ENCODE measurements at regions not wholly inside any gene's neighbourhood (a gene's known extent, or its start where the extent isn't known, plus 50 kb on each side); places are given as distances from the start of the nearest gene placed in this dataset.
A peak's percentile ranks its signal among the peaks of the same experiment; 100 is the strongest.

DNA sequence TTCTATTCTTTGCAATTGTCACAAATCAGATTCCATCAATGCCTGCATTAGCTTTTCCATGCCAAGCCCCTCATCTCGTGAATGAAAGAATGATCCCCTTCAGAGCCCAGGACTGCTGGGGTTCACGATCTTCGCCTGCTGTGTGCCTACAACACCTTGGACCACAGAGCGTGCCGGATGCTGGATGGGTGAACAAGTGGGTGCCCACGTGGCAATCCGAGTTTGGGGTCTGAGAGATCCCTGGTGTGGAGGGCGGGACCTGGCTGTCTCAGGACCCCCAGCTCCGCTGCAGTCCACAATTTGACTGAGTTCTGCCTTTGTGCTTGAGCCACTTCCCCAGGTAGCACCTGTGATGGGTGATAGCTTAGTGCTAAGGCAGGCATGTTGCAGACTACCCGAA is 317.0 kb downstream of the GALR1 start:
- DNase-seq (ENCODE audit: low read depth in 2 of 3, low spot score in 1 of 3): no peak

DNA sequence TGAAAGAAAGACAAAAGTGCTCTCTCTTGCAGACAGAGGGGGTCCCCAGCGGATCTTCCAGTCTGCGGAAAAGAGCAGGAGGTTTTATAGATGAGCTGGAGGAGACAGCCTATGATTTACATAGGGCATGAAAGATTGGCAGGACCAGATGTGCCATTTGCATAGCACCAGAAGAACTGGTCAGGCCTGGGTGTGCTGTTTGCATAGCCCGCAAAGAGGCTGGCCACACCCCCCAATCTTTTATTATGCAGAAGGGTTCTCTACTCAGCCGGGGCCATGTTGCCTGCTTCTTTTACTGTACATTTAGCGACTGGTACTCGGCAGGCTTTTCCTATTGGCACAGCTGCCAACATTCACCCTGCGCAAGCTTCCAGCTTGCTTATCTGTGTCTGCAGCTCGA is 317.6 kb downstream of the GALR1 start:
- DNase-seq (ENCODE audit: low read depth in 2 of 3, low spot score in 1 of 3): no peak

DNA sequence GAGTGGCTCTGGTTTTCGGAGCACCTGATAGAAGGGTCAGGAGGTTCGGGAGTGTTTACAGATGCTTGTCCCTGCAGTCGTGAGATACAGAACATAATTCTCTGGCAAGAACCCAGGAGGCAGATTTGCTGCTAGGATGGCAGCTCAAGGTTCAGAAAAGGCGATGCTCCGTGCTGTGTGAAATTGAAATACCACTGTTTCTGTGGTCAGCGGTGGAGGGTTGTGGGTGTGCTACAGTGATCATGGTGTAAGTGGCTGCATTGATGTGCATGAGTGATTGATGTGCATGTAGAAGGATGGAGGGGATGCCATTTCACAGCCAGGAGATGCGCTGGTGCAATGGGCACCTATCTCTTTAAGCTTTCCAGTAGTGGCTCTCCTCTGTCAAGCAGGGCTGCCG is 322.1 kb downstream of the GALR1 start:
- DNase-seq (ENCODE audit: low read depth in 2 of 3, low spot score in 1 of 3): no peak

DNA sequence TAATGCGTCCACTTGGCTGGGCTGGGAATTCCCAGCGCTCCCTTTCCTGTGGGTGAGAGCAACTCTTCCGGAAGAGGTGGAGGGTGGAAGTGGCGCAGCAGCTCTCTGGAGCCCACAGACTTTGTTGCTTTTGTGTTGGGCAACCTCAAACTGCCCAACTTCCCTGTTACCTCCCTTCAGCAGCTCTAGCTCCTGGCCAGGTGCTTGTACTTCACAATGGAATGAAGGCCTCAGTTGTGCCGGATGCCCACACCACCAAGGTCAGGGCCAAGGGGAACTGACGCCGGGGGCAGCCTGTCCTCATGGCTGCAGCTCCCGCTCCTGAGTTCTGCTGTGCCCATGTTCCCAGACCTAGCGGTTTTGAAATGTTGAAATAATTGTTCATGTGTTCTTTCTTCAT is 322.9 kb downstream of the GALR1 start:
- no peak for DNase-seq (ENCODE audit: low read depth in 2 of 3, low spot score in 1 of 3)

DNA sequence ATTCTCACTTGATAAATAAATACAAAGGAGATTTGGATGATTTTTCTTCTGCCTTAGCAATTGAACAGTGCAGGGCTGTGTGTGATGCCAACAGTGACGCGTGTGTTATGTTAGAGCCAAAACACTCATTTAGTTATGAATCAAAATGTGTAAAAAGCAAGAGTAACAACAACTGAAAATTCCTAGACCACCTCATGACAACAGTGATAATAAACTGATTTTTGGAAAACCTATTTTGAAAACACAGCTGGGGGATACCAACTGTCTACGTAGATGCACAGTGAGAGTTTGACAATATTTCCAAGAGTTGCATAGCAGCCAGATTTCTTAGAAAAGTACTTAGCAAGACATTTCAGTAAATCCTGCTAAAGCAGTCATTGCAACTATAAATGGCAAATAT is 323.9 kb downstream of the GALR1 start:
- DNase-seq (ENCODE audit: low read depth in 2 of 3, low spot score in 1 of 3): no peak

DNA sequence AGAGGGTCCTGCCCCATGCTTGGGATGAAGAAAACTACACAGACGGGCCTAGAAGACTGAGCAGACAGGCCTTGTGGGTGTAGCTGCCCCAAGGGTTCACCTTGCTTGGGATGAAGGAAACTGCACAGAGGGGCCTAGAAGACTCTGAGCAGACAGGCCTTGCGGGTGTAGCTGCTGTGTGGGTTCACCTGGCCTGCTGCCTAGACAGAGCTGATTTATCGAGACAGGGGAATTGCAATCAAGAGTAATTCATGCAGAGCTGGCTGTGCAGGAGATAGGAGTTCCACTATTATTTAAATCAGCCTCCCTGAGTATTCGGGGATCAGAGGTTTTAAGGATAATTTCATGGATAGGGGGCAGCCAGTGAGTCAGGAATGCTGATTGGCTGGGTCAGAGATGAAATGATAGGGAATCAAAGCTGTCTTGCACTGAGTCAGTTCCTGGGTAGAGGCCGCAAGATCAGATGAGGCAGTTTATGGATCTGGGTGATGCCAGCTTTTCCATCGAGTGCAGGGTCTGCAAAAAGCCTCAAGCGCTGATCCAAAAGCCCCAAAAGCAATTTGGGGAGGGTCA is 341.4 kb downstream of the GALR1 start:
- DNase-seq (ENCODE audit: low read depth in 2 of 3, low spot score in 1 of 3): no peak

DNA sequence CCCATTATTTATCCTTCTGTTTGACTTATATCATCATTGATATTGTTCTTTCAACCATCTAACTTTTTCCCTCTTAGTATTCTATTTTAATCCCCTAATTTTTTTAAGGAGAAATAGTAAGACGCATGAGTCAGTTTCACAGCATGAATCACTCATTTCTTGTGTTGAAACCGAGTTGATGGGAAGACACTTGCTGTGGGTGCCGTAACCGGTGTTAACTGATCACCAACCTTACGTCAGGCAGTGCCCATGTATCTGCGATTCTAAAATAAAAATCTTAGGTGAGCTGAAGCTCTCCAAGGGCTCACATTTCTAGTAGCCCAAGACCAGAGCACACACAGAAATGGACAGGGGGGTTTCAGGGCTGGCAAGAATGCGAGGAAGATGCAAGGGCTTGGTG is 348.1 kb downstream of the GALR1 start:
- DNase-seq (ENCODE audit: low read depth in 2 of 3, low spot score in 1 of 3): no peak

DNA sequence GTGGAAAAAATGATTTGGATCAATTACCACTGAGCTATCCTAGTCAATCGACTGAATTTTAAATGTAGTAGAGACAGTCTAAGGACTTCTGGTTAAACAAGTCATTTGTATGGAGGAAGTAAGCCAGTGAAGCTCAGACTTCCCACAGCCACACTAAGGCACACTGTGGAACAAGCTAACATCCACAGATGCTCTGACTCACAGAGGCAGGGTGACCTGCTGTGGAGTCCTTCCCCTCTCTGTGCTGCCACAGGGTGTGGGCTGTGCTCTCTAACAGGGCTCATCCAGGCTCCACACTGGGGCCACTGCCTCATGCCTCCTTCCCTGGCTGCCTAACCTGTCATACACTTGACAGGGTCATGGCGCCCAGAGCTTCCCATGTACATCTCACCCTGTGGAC is 351.0 kb downstream of the GALR1 start:
- DNase-seq (ENCODE audit: low read depth in 2 of 3, low spot score in 1 of 3): no peak

DNA sequence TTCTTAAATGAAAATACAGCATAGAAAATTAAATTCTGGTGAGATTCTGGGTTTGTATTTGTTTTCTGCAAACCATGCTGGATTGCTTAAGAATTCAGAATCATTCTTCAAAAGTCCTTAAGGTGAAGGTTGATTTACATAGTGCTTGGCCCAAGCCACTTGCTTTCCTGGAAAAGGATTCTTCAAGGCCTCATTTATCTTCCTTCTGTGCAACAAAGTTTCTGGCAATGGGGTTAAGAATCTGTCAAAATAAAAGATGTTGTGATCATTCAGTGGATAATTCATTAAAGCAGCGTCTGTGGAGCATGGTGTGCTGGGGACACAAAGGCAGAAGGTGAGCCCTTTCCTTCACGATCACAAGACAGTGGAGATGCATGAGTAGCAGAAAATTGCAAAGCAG is 351.9 kb downstream of the GALR1 start:
- no peak for DNase-seq (ENCODE audit: low read depth in 2 of 3, low spot score in 1 of 3)

DNA sequence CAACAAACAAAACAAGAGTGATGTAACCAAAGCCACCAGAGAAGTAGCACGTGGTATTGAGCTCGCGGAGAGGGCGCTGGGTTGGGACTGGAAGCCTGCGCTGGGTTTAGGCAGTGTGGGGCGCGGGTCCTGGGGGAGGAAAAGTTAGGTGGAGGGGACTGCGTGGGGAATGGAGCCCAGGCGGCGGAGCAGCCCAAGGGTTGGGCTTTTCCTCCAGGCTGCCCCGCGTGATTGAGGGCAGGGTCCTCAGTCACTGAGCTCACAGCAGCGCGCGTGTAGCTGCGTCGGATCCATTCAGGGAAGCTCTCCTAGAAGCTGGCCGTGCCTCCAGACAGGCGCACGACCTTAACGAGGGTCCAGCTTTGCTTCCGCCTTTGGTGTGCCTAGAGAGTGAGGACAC is 357.4 kb downstream of the GALR1 start:
- DNase-seq (ENCODE audit: low read depth in 2 of 3, low spot score in 1 of 3): no peak

DNA sequence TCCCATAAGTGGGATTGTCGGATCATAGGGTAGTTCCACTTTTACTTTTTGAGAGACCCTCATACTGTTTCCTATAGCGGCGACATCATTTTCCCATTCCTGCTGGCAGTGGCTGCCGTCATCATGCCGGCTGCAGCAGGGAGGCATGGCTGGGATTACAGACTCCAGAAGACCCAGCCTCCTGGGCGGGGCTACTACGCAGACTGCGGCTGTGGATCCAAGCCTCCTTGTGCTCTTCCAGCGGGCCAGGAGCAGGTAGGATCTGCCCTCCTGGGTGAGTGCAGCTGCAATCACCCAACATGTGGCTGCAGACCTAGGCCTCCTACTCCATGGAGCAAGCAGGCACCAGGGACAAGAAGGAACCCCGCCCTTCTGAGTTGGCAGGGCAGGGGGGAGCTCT is 359.2 kb downstream of the GALR1 start:
- DNase-seq (ENCODE audit: low read depth in 2 of 3, low spot score in 1 of 3): no peak

DNA sequence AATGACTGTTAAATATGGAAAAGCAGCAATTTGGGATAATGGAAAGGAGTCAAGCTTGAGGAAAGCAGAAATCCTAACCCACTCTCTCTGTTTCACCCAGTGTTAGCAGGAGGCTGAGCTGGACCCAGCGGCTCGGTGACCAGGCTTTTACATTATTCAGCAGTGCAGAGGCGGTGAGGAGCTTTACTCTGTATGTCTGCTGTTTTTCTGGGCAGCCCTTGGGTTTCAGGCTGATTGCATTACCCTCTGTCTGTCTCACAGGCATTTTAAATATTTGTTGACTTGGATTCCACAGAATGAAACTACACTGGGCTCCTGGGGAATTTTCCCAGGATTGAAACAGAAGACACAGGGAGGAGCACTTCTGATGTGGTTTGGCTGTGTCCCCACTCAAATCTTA is 368.0 kb downstream of the GALR1 start:
- no peak for DNase-seq (ENCODE audit: low read depth in 2 of 3, low spot score in 1 of 3)

DNA sequence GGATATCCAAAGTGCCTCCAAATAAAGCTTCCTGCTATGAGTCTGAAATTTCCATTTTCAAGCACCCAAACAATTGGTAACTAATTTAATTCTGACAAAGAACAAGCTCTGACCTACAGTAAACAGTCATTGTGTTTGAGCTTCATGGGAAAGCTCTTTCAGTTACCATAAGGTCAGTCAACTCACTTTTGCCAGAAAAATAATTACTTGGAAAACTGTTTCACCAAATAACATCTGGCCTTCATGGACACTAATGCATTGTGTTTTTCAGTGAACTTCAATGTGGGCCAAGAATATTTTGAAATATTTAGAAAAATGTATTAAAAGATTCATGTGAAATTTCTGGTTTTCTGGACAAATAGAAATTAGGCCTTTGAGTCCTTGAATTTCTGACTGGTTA is 369.9 kb downstream of the GALR1 start:
- no peak for DNase-seq (ENCODE audit: low read depth in 2 of 3, low spot score in 1 of 3)

DNA sequence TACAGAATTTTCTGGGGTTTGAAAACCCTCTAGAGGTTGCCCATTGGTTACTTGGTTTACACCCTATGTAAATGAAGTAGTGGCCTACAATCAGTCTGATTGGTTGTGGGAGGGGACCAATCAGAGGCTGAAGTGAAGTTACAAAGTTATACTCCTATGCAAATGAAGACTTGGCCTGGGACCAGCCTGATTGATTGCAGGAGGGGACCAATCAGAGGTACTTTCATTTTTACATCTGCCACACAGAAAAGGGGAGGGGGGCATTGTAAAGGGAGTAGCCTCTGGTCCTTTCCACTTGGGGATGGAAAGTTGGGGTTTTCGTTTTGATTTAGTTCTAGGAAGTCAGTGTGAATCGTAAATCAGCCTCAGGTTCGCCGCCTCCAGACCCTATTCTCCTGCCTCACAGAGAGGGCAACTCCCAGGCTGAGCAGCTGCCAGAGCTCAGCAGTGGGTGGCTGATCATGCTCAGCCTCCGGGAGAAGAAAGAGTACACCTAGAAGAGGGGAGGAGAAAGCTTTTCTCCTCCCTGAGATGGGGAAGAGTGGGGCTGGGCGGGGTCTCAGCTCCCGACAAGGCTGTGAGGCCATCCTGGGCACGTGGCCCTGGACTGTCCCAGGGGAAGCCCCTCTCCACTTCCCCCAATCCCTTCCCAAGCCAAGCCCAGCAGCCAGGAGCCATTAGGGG is 372.5 kb downstream of the GALR1 start:
- DNase-seq (ENCODE audit: low read depth in 2 of 3, low spot score in 1 of 3): peak in 2 of 3 donors; percentile 8

DNA sequence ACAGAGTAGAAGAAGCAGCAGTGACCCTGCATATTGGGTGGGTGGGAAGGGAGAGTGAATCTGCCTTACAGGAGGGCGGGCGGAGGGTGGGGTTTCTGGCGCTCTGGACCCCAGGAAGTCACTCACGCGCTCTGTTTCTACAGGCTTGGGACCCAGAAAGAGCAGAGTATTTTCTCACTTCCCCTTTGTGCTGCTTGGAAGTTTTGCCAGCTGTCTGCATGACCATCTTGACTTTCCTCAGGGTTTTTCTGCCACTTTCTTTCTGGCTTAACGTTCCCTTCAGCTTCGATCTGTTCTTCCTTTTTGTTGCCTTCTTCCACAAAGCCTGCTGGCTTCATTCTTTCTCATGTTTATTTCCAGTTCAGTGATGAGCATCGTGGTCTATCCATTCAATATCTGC is 383.1 kb downstream of the GALR1 start:
- DNase-seq (ENCODE audit: low read depth in 2 of 3, low spot score in 1 of 3): no peak

DNA sequence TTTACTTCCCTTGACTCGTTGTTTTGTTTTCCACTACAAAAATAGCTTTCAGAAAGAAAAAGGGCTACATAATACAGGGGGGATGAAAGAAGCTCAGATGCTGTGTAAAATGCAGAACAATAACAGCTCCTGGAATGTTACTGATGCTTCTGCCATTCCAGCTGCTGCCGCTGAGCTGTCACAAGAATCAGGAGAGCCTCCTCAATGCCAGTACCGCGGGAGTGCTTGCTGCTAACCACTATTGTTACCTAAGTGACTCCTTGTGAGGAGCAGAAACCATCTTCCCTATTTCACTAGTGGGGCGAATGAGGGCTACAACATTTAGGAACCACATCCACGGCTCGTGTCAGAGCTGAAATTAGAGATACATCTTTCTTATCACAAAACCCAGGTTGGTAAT is 384.8 kb downstream of the GALR1 start:
- no peak for DNase-seq (ENCODE audit: low read depth in 2 of 3, low spot score in 1 of 3)

DNA sequence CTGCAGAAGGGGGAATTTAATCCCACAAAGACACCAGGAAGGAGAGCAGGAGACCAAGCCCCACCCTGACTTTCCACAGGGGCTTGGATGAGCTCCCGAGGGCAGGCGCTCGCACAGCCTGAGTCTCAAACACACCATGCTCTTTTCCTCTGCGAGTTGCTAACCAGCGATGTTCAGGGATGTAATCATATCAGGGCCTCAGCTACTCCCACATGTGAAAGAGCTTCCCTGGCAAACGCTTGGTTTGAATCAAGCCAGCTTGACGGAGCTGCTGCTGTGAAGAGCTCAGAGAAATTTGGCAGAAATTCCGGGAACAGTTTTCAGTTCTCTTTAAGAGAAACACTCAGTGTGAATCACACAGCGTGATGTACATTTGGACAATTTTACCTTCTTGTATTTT is 385.8 kb downstream of the GALR1 start:
- DNase-seq (ENCODE audit: low read depth in 2 of 3, low spot score in 1 of 3): no peak

DNA sequence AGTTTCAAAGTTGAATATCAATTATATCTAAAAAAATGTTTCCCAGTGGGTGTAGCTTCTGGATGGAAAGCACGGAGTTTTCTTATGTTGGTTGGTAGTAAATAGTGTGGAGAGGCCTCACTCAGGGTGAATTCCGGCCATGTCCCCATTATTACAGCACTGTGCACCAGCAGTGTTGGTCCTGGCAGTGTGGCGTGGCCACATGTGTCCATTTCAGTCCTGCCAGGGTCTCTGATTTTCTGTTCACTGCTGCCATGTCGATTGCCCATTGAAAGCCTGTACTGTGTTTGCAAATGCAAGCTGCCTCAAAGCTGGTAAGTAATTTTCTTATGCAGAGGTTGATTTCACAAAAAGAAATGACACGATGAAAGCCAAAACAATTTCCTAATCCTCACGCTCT is 386.2 kb downstream of the GALR1 start:
- no peak for DNase-seq (ENCODE audit: low read depth in 2 of 3, low spot score in 1 of 3)

DNA sequence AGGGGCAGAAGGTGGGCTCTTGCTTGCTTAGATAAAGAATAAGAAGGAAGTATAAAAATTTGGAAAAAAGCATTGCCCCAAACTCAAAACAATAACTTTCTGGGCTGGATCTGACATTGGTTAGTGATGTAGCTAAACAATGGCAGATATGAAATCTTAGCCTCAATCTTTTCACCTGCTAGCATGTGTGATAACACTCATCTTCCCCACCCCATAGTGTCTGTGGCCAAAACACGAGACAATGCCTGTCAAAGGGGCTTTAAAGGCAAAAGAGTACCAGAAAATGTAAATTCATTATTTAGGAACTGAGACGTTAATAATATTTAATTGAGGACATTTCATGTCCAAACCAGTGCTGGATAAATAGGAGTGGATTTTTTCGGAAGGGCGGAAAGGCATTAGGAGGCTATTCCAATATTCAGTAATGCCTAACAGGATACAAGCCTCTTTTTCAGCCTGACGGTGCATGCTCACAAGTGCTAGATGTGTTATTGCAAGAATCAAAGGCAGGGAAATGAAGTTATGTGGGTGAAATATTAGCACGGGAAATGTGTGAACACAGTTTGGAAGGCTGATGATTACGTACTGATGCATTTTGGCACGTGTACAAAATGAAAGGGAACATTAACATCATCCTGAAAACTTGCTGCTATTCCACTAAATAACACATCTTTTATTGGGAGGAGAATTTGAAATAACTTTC is 395.7 kb downstream of the GALR1 start:
- DNase-seq (ENCODE audit: low read depth in 2 of 3, low spot score in 1 of 3): no peak

DNA sequence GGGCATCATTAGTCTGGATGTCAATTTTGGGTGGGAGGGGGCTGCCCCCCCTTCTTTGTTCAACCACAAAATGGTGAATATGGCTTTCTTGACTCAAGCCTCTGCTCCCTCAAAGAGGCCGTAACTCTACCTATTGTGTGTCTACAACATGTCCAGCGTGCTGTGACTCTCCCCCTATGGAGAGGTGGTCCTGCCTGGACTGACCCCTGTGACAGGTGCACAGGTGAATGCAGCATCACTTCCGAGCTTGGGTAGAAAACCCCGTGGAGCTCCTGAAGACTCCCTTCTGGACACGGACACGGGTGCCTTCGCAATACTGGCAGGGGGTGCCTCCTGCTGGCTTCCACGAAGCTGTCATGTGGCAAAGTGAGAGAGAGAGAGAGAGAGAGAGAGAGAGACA is 397.8 kb downstream of the GALR1 start:
- no peak for DNase-seq (ENCODE audit: low read depth in 2 of 3, low spot score in 1 of 3)

DNA sequence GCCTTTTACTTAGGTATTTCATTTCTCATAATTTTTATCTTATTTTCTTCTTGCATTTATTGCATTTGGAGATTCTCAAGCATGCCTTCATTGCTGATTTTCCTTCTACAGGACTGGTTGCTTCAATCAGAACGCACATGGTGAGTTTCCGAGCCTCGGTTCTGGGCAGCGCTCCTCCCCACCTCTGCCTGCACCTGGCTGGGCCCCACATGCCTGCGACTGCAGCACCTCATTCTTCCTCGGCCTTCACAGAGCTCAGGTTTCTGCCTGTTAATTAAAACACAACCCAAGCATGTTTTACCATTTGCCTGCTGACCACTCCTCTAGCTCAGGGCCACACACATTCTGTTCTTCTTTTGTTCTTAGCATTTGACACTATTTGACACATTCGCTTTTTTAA is 398.8 kb downstream of the GALR1 start:
- no peak for DNase-seq (ENCODE audit: low read depth in 2 of 3, low spot score in 1 of 3)

DNA sequence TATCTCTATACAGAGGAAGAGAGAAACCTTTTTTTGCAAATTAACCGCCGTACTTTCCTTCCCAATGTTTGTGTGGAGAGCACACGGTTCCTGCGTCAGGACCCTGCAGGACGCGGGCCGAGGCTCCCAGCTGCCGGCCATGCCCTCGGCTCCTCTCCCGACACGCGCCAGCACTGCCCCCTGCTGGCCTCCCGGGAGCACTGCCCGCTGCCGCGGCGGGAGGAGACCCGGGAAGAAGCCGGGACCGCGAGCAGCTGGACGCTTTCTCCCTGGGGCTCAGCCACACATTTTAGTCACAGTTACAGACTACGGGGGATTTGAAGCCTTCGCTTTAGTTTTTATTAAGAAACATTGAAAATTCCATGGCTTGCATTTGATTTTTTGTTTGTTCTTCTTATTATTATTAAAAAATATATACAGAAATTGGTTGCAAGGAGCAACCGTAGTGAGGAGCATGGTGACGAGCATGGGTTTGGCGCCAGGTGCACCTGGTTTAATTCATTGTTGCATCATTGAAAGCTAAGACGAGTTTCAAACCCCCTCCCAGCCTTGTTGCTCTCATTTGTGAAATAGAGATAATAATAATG is 401.2 kb downstream of the GALR1 start:
- DNase-seq (ENCODE audit: low read depth in 2 of 3, low spot score in 1 of 3): peak; percentile 42 to 60 (median 58)

Measured in stimulated activated CD4-positive, alpha-beta T cell treated with anti-CD3 and anti-CD28 coated beads, Interleukin-12 subunit alpha, Interleukin-12 subunit beta, amount 100 ng/mL, for 48 hours (primary cell).